ENCODE measurements at regions not wholly inside any gene's neighbourhood (a gene's known extent, or its start where the extent isn't known, plus 50 kb on each side); places are given as distances from the start of the nearest gene placed in this dataset.

DNA sequence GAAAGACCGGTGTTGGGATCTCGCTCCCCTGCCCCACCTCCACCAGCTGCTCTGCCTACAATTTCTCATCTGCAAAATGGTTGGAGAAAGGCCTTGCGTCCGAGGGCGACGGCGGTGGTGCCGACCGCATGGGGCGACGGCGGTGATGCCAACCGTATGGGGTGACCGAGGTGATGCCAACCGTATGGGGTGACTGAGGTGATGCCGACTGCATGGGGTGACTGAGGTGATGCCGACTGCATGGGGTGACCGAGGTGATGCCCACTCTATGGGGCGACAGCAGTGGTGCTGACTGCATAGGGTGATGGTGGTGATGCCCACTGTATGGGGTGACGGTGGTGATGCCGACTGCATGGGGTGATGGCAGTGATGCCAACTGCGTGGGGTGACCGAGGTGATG, 171.0 kb downstream of the OLFM1 start:
- no peak overlapping the region for H3K4me2 ChIP-seq (ENCODE audit: insufficient read depth, low read length)
- no peaks in the 10 kb centered on the region for H3K36me3 ChIP-seq (ENCODE audit: insufficient read depth, low read length)
- no peak overlapping the region for H3K4me3 ChIP-seq (ENCODE audit: insufficient read depth, low read length)
- no peaks in the 10 kb centered on the region for H4K20me1 ChIP-seq (ENCODE audit: insufficient read depth, low read length)
- H3K27me3 ChIP-seq (ENCODE audit: insufficient read depth, low read length) = no peaks in the 10 kb centered on the region
- H2AFZ ChIP-seq (ENCODE audit: low read length) = no peak overlapping the region
- H3K9me3 ChIP-seq (ENCODE audit: low read depth, low read length) = no peaks in the 10 kb centered on the region
- H3K79me2 ChIP-seq (ENCODE audit: insufficient read depth, low read length) = no peaks in the 10 kb centered on the region
- no peak for TF ChIP-seq CTCF (IDR thresholded peaks at IDR 0.05; ENCODE audit: extremely low read depth, low read depth, low read length)
- no peaks in the 10 kb centered on the region for H3K4me1 ChIP-seq (ENCODE audit: insufficient read depth, low read length)
- H3K27ac ChIP-seq (ENCODE audit: low read depth, low read length) = no peak overlapping the region
- peak; percentile 59 for DNase-seq (ENCODE audit: insufficient read length, low spot score, missing footprints)

GRCh38 chr9:135259273-135259672, 171.8 kb downstream of the OLFM1 start:
- Histone ChIP-seq H3K4me3 (ENCODE audit: insufficient read depth, low read length) (no peak overlapping the region), H3K4me1 (ENCODE audit: insufficient read depth, low read length) (no peaks in the 10 kb centered on the region), H3K27me3 (ENCODE audit: insufficient read depth, low read length) (no peaks in the 10 kb centered on the region), H3K27ac (ENCODE audit: low read depth, low read length) (no peak overlapping the region), H2AFZ (ENCODE audit: low read length) (no peak overlapping the region), H3K79me2 (ENCODE audit: insufficient read depth, low read length) (no peaks in the 10 kb centered on the region), H3K4me2 (ENCODE audit: insufficient read depth, low read length) (no peak overlapping the region), H3K9me3 (ENCODE audit: low read depth, low read length) (no peaks in the 10 kb centered on the region), H3K36me3 (ENCODE audit: insufficient read depth, low read length) (no peaks in the 10 kb centered on the region), H4K20me1 (ENCODE audit: insufficient read depth, low read length) (no peaks in the 10 kb centered on the region)
- TF ChIP-seq CTCF (IDR thresholded peaks at IDR 0.05; ENCODE audit: extremely low read depth, low read depth, low read length) = no peak
- no peak for DNase-seq (ENCODE audit: insufficient read length, low spot score, missing footprints)

DNA sequence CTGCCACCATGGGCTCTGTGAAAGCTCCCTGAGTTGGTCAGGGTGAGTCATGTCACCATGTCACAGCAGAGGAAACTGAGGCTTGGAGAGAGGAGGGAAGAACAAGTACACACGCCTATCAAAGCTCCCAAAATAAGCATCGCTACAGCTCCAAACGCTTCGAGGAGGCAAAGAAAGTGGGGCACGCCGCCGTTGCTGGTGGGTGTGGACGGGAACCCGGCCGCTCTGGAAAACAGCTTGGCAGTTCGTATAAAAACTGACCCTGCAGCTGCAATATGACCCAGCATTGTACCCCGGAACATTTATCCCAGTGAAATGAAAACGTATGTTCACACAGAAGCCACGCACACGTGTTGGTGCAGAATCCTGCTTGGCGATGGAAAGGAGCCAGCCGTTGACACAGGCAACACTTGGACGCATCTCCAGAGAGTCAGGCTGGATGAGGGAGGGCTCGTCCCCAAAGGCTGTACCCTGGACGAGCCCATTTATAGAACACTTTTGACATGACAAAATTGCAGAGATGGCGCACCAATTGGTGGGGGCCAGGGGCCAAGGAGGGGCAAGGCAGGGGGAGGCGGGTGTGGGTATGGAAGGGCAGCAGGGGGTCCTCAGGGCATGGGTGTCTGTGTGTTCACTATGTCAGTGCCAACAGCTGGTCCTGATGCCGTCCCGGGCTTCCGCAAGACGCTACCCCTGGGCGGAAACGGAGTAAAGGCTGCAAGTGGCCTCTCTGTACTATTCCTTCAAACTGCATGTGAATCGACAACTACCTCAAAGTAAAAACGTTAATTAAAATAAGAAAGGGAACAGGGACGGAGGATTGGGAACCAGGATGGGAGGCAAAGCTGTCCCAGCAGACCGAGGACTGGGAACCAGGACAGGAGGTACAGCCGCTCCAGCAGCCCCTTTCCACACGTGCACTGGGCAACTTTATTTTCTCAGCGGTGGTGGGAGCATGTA, 173.0 kb downstream of the OLFM1 start:
- H3K79me2 ChIP-seq (ENCODE audit: insufficient read depth, low read length) = no peaks in the 10 kb centered on the region
- no peak overlapping the region for H3K27ac ChIP-seq (ENCODE audit: low read depth, low read length)
- no peaks in the 10 kb centered on the region for H3K9me3 ChIP-seq (ENCODE audit: low read depth, low read length)
- no peak overlapping the region for H3K4me3 ChIP-seq (ENCODE audit: insufficient read depth, low read length)
- no peaks in the 10 kb centered on the region for H3K27me3 ChIP-seq (ENCODE audit: insufficient read depth, low read length)
- H2AFZ ChIP-seq (ENCODE audit: low read length) = no peak overlapping the region
- H3K4me1 ChIP-seq (ENCODE audit: insufficient read depth, low read length) = no peaks in the 10 kb centered on the region
- TF ChIP-seq CTCF (IDR thresholded peaks at IDR 0.05; ENCODE audit: extremely low read depth, low read depth, low read length) = no peak
- DNase-seq (ENCODE audit: insufficient read length, low spot score, missing footprints) = no peak
- no peaks in the 10 kb centered on the region for H4K20me1 ChIP-seq (ENCODE audit: insufficient read depth, low read length)
- no peaks in the 10 kb centered on the region for H3K36me3 ChIP-seq (ENCODE audit: insufficient read depth, low read length)
- H3K4me2 ChIP-seq (ENCODE audit: insufficient read depth, low read length) = no peak overlapping the region

DNA sequence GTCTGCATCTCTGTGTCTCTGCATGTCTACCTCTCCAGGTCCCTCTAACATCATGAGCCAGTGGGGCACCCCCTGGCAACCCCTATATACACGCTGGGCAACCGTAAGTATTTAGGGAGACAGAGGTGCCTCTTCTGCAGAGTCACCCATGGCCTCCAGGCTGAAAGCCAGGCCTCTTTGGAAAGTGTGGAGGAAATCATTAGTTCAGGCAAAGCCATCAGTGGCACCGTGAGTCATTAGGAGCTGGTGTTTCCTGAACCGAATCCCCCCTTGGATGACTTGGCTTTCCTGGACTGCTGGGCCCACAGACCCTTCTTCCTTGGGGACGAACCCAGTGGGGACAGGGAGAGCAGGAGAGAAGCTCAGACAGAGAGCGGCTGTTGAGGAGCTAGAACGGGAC, 174.8 kb downstream of the OLFM1 start:
- Histone ChIP-seq H3K4me2 (ENCODE audit: insufficient read depth, low read length) (no peak overlapping the region), H3K4me1 (ENCODE audit: insufficient read depth, low read length) (no peaks in the 10 kb centered on the region), H3K9me3 (ENCODE audit: low read depth, low read length) (no peaks in the 10 kb centered on the region), H3K27me3 (ENCODE audit: insufficient read depth, low read length) (no peaks in the 10 kb centered on the region), H3K27ac (ENCODE audit: low read depth, low read length) (no peak overlapping the region), H4K20me1 (ENCODE audit: insufficient read depth, low read length) (no peaks in the 10 kb centered on the region), H3K36me3 (ENCODE audit: insufficient read depth, low read length) (no peaks in the 10 kb centered on the region), H3K4me3 (ENCODE audit: insufficient read depth, low read length) (no peak overlapping the region), H3K79me2 (ENCODE audit: insufficient read depth, low read length) (no peaks in the 10 kb centered on the region), H2AFZ (ENCODE audit: low read length) (no peak overlapping the region)
- DNase-seq (ENCODE audit: insufficient read length, low spot score, missing footprints) = no peak
- TF ChIP-seq CTCF (IDR thresholded peaks at IDR 0.05; ENCODE audit: extremely low read depth, low read depth, low read length) = no peak
